ENCODE measurements at regions not wholly inside any gene's neighbourhood (a gene's known extent, or its start where the extent isn't known, plus 50 kb on each side); places are given as distances from the start of the nearest gene placed in this dataset.

GRCh38 chr4:23685471-23685870, 204.4 kb downstream of the PPARGC1A start:
- WGBS (ENCODE audit: extremely low coverage, insufficient read length, low lambda C conversion rate) = no CpG with 5 or more reads among the region's 4 CpGs
- Histone ChIP-seq H2BK12ac (ENCODE audit: insufficient read length, low read depth, low read length) (no peak overlapping the region), H3K4me1 (ENCODE audit: insufficient read depth, low read length) (peaks cover 2% of the 10 kb centered on the region; the same call in 1 of the 2 replicates), H3K79me2 (ENCODE audit: insufficient read depth, low read length) (no peaks in the 10 kb centered on the region), H3K56ac (ENCODE audit: insufficient read length, low read depth, low read length) (no peak overlapping the region), H4K8ac (replicated peaks; ENCODE audit: insufficient read length, low read depth, low read length) (no peak overlapping the region), H3K4me2 (ENCODE audit: insufficient read depth, insufficient read length, low read length) (no peak overlapping the region), H2BK5ac (ENCODE audit: insufficient read length, low read length) (no peak overlapping the region), H3K27me3 (ENCODE audit: insufficient read depth, low read length) (no peaks in the 10 kb centered on the region), H3T11ph (ENCODE audit: low read length) (no peak overlapping the region), H4K91ac (ENCODE audit: insufficient read length, low read depth, low read length) (no peak overlapping the region), H2BK20ac (ENCODE audit: low read depth, low read length, poor library complexity, severe bottlenecking) (no peak overlapping the region), H3K9me3 (ENCODE audit: control insufficient read depth, low read depth, low read length) (peaks cover 11% of the 10 kb centered on the region), H3K79me1 (ENCODE audit: insufficient read depth, low read depth, low read length, poor library complexity, severe bottlenecking) (no peaks in the 10 kb centered on the region), H3K27ac (ENCODE audit: insufficient read length, low read depth, low read length) (no peak overlapping the region), H4K20me1 (ENCODE audit: control insufficient read depth, insufficient read depth, insufficient read length) (no peaks in the 10 kb centered on the region), H3K14ac (ENCODE audit: insufficient read depth, low read length) (no peak overlapping the region), H2BK15ac (ENCODE audit: low read depth, low read length) (no peak overlapping the region), H2BK120ac (ENCODE audit: low read depth, low read length, poor library complexity, severe bottlenecking) (no peak overlapping the region), H3K9ac (ENCODE audit: extremely low read depth, insufficient read length, low read length) (no peak overlapping the region), H3K18ac (ENCODE audit: insufficient read length, low read depth, low read length) (no peak overlapping the region), H2AFZ (ENCODE audit: low read length) (no peak overlapping the region), H3K4ac (ENCODE audit: low read depth, low read length) (no peak overlapping the region), H2AK5ac (ENCODE audit: insufficient read length, low read length) (no peak overlapping the region), H4K5ac (ENCODE audit: insufficient read length, low read depth, low read length) (no peak overlapping the region), H3K23me2 (ENCODE audit: insufficient read length, low read depth, low read length, poor library complexity, severe bottlenecking) (no peaks in the 10 kb centered on the region), H3K23ac (ENCODE audit: insufficient read length, low read depth, low read length) (no peak overlapping the region)
- TF ChIP-seq CTCF (conservative IDR thresholded peaks at IDR 0.05) = no peak
- H3K36me3 Mint-ChIP-seq (ENCODE audit: insufficient read depth in 1 of 3, low read depth in 3 of 3) = peaks cover 15 to 35% (median 17%) of the 10 kb centered on the region in 3 experiments
- H3K4me1 Mint-ChIP-seq = peaks cover 0 to 13% of the 10 kb centered on the region in 2 experiments; a peak in 2 of 4 replicates
- H3K27me3 Mint-ChIP-seq (ENCODE audit: low read depth) = 0 out of 2 replicates have a peak, but pooled peaks cover 1% of the 10 kb centered on the region
- no peak for DNase-seq
- H3K9me3 Mint-ChIP-seq = peaks cover 28 to 29% of the 10 kb centered on the region in 2 experiments
- H3K4me3 Mint-ChIP-seq = no peak overlapping the region
- no peak overlapping the region for H3K27ac Mint-ChIP-seq
